ENCODE measurements at regions not wholly inside any gene's neighbourhood (a gene's known extent, or its start where the extent isn't known, plus 50 kb on each side); places are given as distances from the start of the nearest gene placed in this dataset.

DNA sequence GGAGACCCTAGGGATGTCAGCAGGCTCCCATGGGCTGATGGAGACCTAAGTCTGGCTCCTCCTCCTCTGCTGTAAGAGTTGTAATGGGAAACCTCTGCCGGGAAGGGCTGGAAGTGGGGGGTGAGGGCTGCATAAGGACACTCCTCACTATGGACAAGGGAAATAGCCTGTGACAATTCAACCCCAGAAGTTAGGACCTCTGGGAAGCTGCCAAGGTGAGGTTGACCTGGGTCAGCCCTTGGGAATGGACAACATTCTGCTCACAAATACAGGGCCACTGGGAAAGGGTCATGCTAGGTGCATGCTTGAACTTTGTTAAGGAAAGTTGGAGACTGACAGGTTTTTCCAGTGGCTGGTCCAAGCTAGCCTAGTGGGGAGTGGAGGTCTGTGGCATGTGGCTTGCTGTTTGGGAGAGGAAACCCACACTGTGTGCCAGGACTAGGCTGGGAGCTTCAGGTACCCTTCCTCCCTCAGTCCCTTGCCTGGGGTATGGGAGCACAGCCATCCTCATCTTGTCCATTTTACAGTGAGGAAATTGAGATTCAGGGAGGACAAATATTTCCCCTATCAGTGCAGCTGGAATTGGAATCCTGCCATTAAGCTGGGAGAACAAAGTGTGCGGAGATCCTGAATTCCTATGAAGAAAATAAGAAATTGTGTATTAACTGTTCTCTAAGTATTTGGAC lies 190.4 kb downstream of the SALL1 start:
- DNase-seq (ENCODE audit: low read depth in 1 of 2, low spot score in 1 of 2), result no peak

DNA sequence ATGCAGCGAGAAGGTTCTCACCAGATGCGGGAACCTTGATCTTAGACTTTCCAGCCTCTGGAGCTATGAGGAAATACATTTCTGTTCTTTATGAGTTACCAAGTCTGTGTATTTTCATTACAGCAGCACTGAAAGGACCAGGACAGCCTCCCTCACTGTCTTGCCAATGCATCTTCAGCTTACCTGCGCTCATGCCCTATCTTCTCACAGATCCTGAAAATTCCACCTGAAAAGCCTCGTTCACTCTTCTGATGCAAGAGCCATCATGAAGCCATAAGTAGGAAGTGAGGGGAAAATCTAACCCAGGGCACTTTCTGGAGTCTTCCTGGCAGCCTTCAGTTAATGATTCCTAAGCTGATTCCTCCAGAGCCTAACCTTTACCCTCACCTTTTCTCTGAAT lies 194.0 kb downstream of the SALL1 start:
- no peak for DNase-seq (ENCODE audit: low read depth in 1 of 2, low spot score in 1 of 2)

GRCh38 chr16:50956637-50957036 lies 194.4 kb downstream of the SALL1 start:
- no peak for DNase-seq (ENCODE audit: low read depth in 1 of 2, low spot score in 1 of 2)

GRCh38 chr16:50955311-50955710 lies 195.8 kb downstream of the SALL1 start:
- DNase-seq (ENCODE audit: low read depth in 1 of 2, low spot score in 1 of 2), result no peak

DNA sequence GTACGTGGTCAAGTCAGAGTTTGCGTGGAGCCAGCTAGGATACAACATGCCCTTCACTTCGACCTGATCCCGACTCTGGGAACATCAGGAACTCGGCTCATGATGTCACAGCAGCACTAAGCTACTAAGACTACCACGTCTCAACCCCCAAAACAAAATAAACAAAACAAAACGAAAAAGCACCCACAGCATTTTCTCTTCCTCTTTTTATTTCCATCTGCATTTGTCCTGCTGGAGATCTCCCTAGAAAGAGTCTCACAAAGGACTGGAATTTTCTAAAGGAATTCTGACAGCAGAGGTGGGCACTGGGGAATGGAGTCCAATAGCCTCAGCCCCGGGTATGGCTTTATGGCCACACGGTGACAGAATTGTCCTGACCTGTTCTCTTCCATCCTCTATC lies 196.6 kb downstream of the SALL1 start:
- no peak for DNase-seq (ENCODE audit: low read depth in 1 of 2, low spot score in 1 of 2)

GRCh38 chr16:50953290-50953689 lies 197.8 kb downstream of the SALL1 start:
- no peak for DNase-seq (ENCODE audit: low read depth in 1 of 2, low spot score in 1 of 2)

DNA sequence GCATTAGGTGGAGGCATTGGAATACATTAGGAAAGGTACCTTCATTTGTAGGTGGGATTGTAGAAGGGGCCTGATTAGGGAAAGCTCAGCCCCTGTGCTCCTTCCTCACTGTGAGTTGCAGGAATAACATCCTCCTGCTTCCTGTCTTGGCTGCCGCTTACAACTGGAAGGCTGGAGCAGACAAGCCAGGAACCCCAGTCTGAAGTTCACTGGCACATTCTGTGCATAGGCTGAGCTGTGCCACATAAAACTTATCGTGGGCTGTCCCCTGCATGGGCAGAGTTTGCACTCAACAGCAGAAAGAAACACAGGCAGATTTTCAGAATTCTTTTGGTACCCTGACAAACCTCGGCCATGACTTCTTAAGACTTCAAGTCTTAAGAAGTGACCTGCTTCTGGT lies 200.1 kb downstream of the SALL1 start:
- no peak for DNase-seq (ENCODE audit: low read depth in 1 of 2, low spot score in 1 of 2)

DNA sequence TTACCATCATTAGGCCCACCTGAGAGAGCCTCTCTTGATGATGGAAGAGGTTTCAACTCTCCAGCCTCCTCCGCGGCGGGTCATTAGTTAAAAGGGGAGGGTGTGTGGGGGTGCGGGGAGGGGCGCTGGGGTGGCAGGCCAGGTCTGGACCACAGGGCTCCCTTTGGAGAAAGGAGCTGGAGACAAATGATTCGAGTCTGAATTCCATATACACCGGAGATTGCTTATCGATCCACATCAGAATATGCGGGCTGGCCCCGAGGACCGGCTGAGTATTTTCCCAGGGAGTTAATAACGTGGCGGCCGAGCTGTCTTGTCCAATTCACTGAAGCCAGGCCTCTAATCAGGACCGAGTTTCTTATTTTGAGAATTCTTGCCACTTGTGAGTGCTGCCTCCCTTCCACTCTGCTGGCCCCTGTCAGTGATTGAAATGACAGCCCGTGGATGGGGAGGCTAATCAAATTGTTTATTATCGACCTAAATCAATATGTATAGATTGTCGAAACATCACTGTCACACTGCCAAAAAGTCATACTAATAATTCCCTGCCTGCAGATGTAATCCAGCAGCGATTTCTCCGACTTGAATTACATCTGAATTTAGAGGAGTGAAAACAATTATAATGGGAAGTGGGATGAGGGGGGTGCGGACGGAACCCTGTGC lies 202.7 kb downstream of the SALL1 start:
- no peak for DNase-seq (ENCODE audit: low read depth in 1 of 2, low spot score in 1 of 2)

GRCh38 chr16:50947826-50948225 lies 203.2 kb downstream of the SALL1 start:
- no peak for DNase-seq (ENCODE audit: low read depth in 1 of 2, low spot score in 1 of 2)

DNA sequence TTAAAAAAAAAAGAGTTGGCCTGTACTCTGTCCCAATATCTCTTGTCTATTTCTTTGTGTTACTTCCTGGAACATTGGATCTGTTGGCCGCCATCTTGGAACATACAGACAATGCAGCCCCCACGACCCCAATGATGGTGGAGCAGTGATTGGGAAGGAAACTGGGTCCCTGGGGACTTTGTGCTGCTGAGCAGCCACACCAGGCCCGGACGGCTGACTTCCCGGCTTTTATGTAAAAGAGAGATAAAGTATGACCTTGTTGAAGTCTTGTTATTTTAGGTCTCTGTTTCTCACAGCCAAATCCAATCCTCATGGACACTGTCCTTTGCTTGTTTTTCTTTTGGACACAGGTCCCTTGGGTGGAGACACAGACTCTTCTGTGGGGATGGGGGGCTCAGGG lies 204.5 kb downstream of the SALL1 start:
- DNase-seq (ENCODE audit: low read depth in 1 of 2, low spot score in 1 of 2), result no peak

- DNase-seq (ENCODE audit: low read depth in 1 of 2, low spot score in 1 of 2), result no peak
Observed at GRCh38 chr16:50946098-50946497, 204.2 kb downstream of the CYLD start.

- no peak for DNase-seq (ENCODE audit: low read depth in 1 of 2, low spot score in 1 of 2)
Observed at GRCh38 chr16:50945171-50945570, 203.3 kb downstream of the CYLD start.

GRCh38 chr16:50944436-50944835 lies 202.6 kb downstream of the CYLD start:
- no peak for DNase-seq (ENCODE audit: low read depth in 1 of 2, low spot score in 1 of 2)

GRCh38 chr16:50944033-50944432 lies 202.1 kb downstream of the CYLD start:
- DNase-seq (ENCODE audit: low read depth in 1 of 2, low spot score in 1 of 2), result no peak

GRCh38 chr16:50942143-50942542 lies 200.3 kb downstream of the CYLD start:
- no peak for DNase-seq (ENCODE audit: low read depth in 1 of 2, low spot score in 1 of 2)

DNA sequence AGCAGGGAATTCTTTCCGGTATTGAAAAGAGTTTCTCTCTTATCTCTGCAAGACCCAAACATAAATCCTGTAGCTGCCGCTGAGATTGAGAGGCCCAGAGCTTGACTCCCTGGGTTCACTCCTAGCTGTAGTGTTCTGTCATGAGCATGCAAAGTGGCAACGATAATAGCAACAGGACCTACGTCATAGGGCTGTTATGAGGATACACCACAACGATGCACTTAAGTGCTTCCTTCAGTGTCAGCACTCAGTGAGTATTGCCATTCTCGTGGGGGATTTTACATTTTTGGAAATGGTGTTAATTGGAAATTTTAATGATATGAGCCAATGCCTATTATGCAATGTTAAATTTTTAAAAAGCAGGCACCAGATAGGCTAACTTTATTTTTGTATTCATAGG lies 199.8 kb downstream of the CYLD start:
- no peak for DNase-seq (ENCODE audit: low read depth in 1 of 2, low spot score in 1 of 2)

DNA sequence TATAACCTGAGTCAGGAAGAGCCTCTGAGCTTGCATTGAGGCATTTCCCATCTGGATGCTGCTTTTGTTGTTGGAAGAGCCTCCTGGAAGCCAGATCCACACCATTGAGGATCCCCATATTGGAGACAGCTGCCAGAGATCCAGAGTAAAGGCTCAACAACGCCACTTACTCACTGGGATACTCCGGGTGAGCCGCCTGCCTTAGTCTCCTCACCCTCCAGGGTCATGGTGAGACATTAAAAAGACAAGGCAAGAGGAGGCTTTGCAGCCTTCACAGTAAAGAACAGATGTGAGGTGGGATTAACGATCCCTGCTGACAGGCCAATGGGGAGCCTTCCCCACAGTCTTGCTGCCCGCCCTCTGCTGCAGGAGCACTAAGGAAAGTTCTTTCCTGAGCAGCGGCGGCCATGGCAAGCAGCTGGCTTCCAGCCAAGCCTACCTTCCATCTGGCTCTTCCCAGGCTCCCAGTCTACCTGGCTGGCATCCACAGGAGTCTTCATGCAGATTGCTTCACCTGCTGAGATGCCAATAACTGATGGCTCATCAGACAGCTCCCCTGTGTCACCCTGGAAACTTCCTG lies 198.5 kb downstream of the CYLD start:
- no peak for DNase-seq (ENCODE audit: low read depth in 1 of 2, low spot score in 1 of 2)

- no peak for DNase-seq (ENCODE audit: low read depth in 1 of 2, low spot score in 1 of 2)
Observed at GRCh38 chr16:50939356-50939755, 197.5 kb downstream of the CYLD start.

GRCh38 chr16:50938932-50939331 lies 197.0 kb downstream of the CYLD start:
- DNase-seq (ENCODE audit: low read depth in 1 of 2, low spot score in 1 of 2), result no peak

- DNase-seq (ENCODE audit: low read depth in 1 of 2, low spot score in 1 of 2), result no peak
Observed at GRCh38 chr16:50933262-50933661, 191.4 kb downstream of the CYLD start.

DNA sequence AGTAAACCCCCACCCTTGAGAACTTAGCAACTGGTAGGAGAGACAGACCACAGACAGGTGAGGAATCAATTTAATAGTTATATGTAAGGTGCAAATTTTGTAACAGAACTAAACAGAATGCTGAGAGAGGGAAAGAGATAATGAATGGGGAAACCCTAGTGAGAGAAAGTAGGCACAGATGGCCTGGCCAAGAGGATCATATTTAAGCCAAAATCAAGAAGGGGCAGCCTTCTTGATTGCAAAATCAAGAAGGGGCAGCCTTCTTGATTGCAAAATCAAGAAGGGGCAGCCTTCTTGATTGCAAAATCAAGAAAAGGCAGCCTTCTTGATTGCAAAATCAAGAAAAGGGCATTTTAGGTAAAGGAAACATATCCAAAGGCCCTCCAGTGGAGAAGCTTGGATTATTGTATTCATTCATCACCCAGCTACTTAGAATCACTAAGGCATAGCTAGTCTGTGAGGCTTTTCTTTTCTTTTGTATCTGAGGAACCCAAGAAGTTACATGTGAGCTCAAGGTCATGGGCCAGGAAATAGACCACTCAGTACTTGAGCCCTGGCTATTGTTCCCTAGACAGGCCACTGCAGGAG lies 190.6 kb downstream of the CYLD start:
- no peak for DNase-seq (ENCODE audit: low read depth in 1 of 2, low spot score in 1 of 2)

DNA sequence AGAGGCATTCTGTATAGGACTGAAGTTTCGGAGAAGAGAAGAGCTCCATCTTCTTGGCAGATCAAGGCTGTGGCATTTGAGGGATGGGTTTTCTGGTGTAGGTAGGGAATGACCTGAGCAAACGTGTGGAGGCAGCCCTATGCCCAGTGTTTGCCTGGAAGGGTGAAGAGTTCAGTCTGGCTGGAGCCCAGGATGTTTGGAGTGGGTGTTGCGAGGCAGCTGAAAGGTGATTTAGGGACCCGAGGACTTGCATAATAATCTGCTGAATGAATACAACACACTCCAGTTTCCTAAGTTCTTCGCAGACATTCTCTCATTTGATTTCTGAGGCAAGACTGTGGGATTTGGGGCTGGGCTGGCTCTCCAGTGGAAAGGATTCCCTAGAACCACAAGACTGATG lies 186.2 kb downstream of the CYLD start:
- DNase-seq (ENCODE audit: low read depth in 1 of 2, low spot score in 1 of 2), result no peak

Measured in stimulated activated CD4-positive, alpha-beta T cell treated with anti-CD3 and anti-CD28 coated beads, Interleukin-15, amount 100 ng/mL, for 1 hour (primary cell).